K562 (cell line): ENCODE measurements at regions not wholly inside any gene's neighbourhood (a gene's known extent, or its start where the extent isn't known, plus 50 kb on each side); places are given as distances from the start of the nearest gene placed in this dataset.

Experiments
- ATAC-seq: fragments of 200-7000 bp; cut with Tn5 transposase; 3 replicates; pipeline ENCODE4 v1.9.1; 2020; ENCODE audit warnings: moderate library complexity
- BruUV-seq: library from RNA; stranded (reverse); fragments of 400-500 nt; replicated peaks from 2 replicates; lab custom pipeline; 2021; lab: Mats Ljungman, UMichigan
- CTCF ChIA-PET: fragments of 300-600 bp; formaldehyde crosslinking; extraction: SDS; loops from one replicate; lab custom pipeline; 2021; ENCODE audit warnings: low intra/inter-chr PET ratio; lab: Yijun Ruan, JAX
- POLR2A ChIA-PET: fragments of 300-600, 350-650 bp; sonication (Branson Sonifier 250); formaldehyde crosslinking; extraction: SDS; loops from one replicate; lab custom pipeline; 2021; ENCODE audit warnings: antibody characterized with exemption, inconsistent platforms; lab: Yijun Ruan, JAX
- DNase-seq, 4 experiments: peaks; one replicate each; pipeline versions ENCODE4 v3.0.0 to v3.0.0-alpha.2; 2011 to 2018; ENCODE audit warnings: low spot score in 3 of 4, mixed read lengths in 3 of 4; ENCODE audit errors: extremely low read depth in 1 of 4
- FAIRE-seq: peaks from 2 replicates; lab custom pipeline; 2011; peaks lifted over from hg19 to GRCh38; lab: Jason Lieb, UNC
- H2AFZ ChIP-seq: 2 replicates; pipeline ENCODE4 v1.6.0; 2011; ENCODE audit warnings: low read depth, low read length, control low read depth, inconsistent platforms
- H3K27ac ChIP-seq: fragments of 200-600 bp; 3 replicates; pipeline ENCODE4 v1.8.0; 2011; ENCODE audit warnings: low read depth, mild to moderate bottlenecking, control low read depth, inconsistent platforms, low read length, moderate library complexity, mixed read lengths; ENCODE audit errors: extremely low read depth
- H3K27me3 ChIP-seq, 2 experiments: fragments of 300-600 bp in 1 of 2; 2 replicates in 1 of 2; 3 replicates in 1 of 2; pipeline versions ENCODE4 v1.6.0 to v1.8.0; 2011; ENCODE audit warnings: inconsistent platforms in 2 of 2, low read length in 2 of 2, mild to moderate bottlenecking in 1 of 2, mixed read lengths in 1 of 2, moderate library complexity in 1 of 2; ENCODE audit not compliant: control insufficient read depth in 2 of 2, insufficient read depth in 2 of 2
- H3K36me3 ChIP-seq: fragments of 300-600 bp; 3 replicates; pipeline ENCODE4 v1.8.0; 2011; ENCODE audit warnings: mild to moderate bottlenecking, low read length, inconsistent platforms; ENCODE audit not compliant: control insufficient read depth, insufficient read depth
- H3K4me1 ChIP-seq, 2 experiments: fragments of 200-600 bp in 1 of 2; replicated peaks in 1 of 2; 2 replicates in 1 of 2; 3 replicates in 1 of 2; pipeline versions ENCODE4 v1.5.1 to v1.8.0; 2011; ENCODE audit warnings: inconsistent platforms in 2 of 2, low read length in 2 of 2, mild to moderate bottlenecking in 1 of 2, mixed read lengths in 1 of 2, moderate library complexity in 1 of 2; ENCODE audit not compliant: control insufficient read depth in 2 of 2, insufficient read depth in 2 of 2
- H3K4me2 ChIP-seq: 2 replicates; pipeline ENCODE4 v1.6.1; 2011; ENCODE audit warnings: low read length, control low read depth, inconsistent platforms, mixed read lengths; ENCODE audit not compliant: insufficient read depth
- H3K4me3 ChIP-seq: fragments of 200-600 bp; sonication (generic), shearing (Covaris generic); 2 replicates; pipeline ENCODE4 v1.5.1; 2016; ENCODE audit warnings: control low read depth, inconsistent platforms
- H3K79me2 ChIP-seq: fragments of 200-600 bp; 3 replicates; pipeline ENCODE4 v1.8.0; 2011; ENCODE audit warnings: low read length, inconsistent platforms; ENCODE audit not compliant: control insufficient read depth, insufficient read depth
- H3K9ac ChIP-seq, 2 experiments: 2 replicates each; pipeline versions ENCODE4 v1.6.0 to v1.6.1; 2011; ENCODE audit warnings: low read depth in 2 of 2, low read length in 2 of 2, control low read depth in 1 of 2, inconsistent platforms in 1 of 2, mild to moderate bottlenecking in 1 of 2, mixed read lengths in 1 of 2; ENCODE audit not compliant: insufficient read depth in 1 of 2
- H3K9me1 ChIP-seq: one replicate; pipeline ENCODE4 v1.6.0; 2011; ENCODE audit warnings: inconsistent platforms, mild to moderate bottlenecking, low read length, moderate library complexity; ENCODE audit not compliant: control insufficient read depth, insufficient read depth
- H3K9me3 ChIP-seq: replicated peaks from 2 replicates; pipeline ENCODE4 v1.5.1; 2011; ENCODE audit warnings: low read depth, low read length, inconsistent platforms; ENCODE audit not compliant: control insufficient read depth, insufficient read depth
- H4K20me1 ChIP-seq: replicated peaks from 2 replicates; pipeline ENCODE4 v1.6.1; 2011; ENCODE audit warnings: low read length, inconsistent platforms, mixed read lengths; ENCODE audit not compliant: control insufficient read depth, insufficient read depth
- BCL6 ChIP-seq: fragments of 250-450 bp; sonication (Bioruptor Pico); IDR thresholded peaks from 2 replicates; pipeline ENCODE4 v1.4.0; 2020
- BRCA1 ChIP-seq, 2 experiments: fragments of 450-650 bp in 1 of 2; sonication (generic) in 1 of 2; formaldehyde crosslinking in 1 of 2; IDR thresholded peaks; 2 replicates each; pipeline versions ENCODE4 v1.5.0 to v1.6.1; 2017 to 2020; ENCODE audit warnings: mild to moderate bottlenecking in 1 of 2, missing genetic modification reagents in 1 of 2
- DACH1 ChIP-seq: fragments of 450-650 bp; IDR thresholded peaks from 2 replicates; pipeline ENCODE4 v1.6.1; 2018; ENCODE audit not compliant: partially characterized antibody
- DPF2 ChIP-seq: fragments of 450-650 bp; IDR thresholded peaks from 2 replicates; pipeline ENCODE4 v1.6.1; 2016
- MCM5 ChIP-seq: fragments of 450-650 bp; IDR thresholded peaks from 2 replicates; pipeline ENCODE4 v1.6.1; 2016; ENCODE audit warnings: low read depth
- MTA1 ChIP-seq: fragments of 450-650 bp; IDR thresholded peaks from 2 replicates; pipeline ENCODE4 v1.6.1; 2017; ENCODE audit warnings: borderline replicate concordance
- RFX1 ChIP-seq: fragments of 450-650 bp; IDR thresholded peaks from 2 replicates; pipeline ENCODE4 v1.6.1; 2016; ENCODE audit warnings: mild to moderate bottlenecking, moderate library complexity
- RUNX1 ChIP-seq: sonication (generic); IDR thresholded peaks from 2 replicates; pipeline ENCODE4 v1.6.1; 2016; ENCODE audit warnings: antibody characterized with exemption, low read depth
- SMAD1 ChIP-seq: fragments of 150-350 bp; IDR thresholded peaks from 2 replicates; pipeline ENCODE4 v1.6.1; 2014; ENCODE audit warnings: low read length, low read depth; ENCODE audit not compliant: partially characterized antibody
- TAL1 ChIP-seq: fragments of 450-650 bp; IDR thresholded peaks from 2 replicates; pipeline ENCODE4 v1.6.1; 2016; ENCODE audit warnings: mild to moderate bottlenecking
- YBX1 ChIP-seq: fragments of 450-650 bp; IDR thresholded peaks from 2 replicates; pipeline ENCODE4 v1.7.1; 2016; ENCODE audit warnings: mild to moderate bottlenecking
- ZBTB8A ChIP-seq: fragments of 450-650 bp; IDR thresholded peaks from 2 replicates; pipeline ENCODE4 v1.6.1; 2018; ENCODE audit warnings: mild to moderate bottlenecking, moderate library complexity; ENCODE audit not compliant: partially characterized antibody
- ZC3H11A ChIP-seq: IDR thresholded peaks from 2 replicates; pipeline ENCODE4 v1.6.1; 2012; ENCODE audit warnings: low read depth, low read length, improper control_type of control experiment
- ZNF561 ChIP-seq: fragments of 450-650 bp; formaldehyde crosslinking; conservative IDR thresholded peaks from 2 replicates; pipeline ENCODE4 v1.4.0; 2020; ENCODE audit warnings: mild to moderate bottlenecking, moderate library complexity
- ZNF785 ChIP-seq: fragments of 250-450 bp; sonication (Bioruptor Pico); IDR thresholded peaks from 2 replicates; pipeline ENCODE4 v1.4.0; 2020; ENCODE audit warnings: mild to moderate bottlenecking
- WGBS: fragments of 100-300 bp; shearing (Covaris generic); methylation state at CpG from one replicate; pipeline ENCODE4 v1.1.6; 2016; ENCODE audit warnings: low coverage, mixed read lengths; ENCODE audit not compliant: insufficient coverage; ENCODE audit errors: missing lambda C conversion rate; 5-methylcytosine and 5-hydroxymethylcytosine counted together
- in situ Hi-C: fragments of 300-500 bp; cut with MboI; formaldehyde crosslinking; loops from 4 replicates; pipeline ENCODE4 v1.15.0; 2018; ENCODE audit warnings: inconsistent platforms, mixed read lengths
- intact Hi-C: fragments of 100-400 bp; cut with micrococcal nuclease; formaldehyde crosslinking; loops from 2 replicates; pipeline ENCODE4 v1.14.2; 2022

DNA sequence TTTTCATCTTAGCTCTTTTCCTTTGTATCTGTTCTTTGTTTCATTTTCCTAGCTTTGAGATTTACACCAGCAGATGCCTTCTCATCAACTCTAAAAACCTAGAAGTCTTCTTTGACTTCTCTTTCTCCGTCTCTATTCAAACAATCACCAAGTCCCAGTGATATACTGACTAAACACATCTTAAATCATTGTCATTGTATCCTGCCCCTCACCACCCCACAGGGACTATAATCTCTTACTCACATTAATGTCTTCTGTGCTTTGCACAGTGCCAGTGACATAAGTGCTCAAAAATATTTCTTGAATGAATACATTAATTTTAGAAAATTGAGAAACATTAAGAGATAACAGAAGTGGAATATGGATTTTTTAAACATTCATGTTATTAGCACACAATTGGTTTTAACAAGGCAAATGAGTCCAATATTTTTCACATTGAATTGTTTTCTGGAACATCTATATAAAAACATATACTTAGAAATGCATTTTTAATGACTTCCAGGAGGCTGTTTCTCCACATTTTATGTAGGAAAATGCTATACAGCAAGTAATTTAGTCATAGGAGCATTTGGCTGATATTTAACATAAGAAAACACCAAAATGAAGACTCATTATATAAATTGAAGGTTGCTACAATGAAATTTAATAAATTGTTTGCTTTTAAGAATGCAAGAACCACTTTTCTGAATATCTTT, 472.8 kb upstream of the PRICKLE1 start:
- no peak overlapping the region for H2AFZ ChIP-seq
- ChIA-PET POLR2A (no interaction called here), CTCF (interaction anchor here (0.6 kb wide), 1 partner anchor 730 kb away, joined by 3 read pairs; no protein-coding TSS in a partner anchor)
- 0% methylated on average over 1 of the region's 1 CpG for WGBS
- no peaks in the 10 kb centered on the region for H3K27me3 ChIP-seq
- no peaks in the 10 kb centered on the region for H3K9me3 ChIP-seq
- H3K36me3 ChIP-seq = no peaks in the 10 kb centered on the region
- ATAC-seq = no peak
- intact Hi-C loops = no loop called here
- H3K79me2 ChIP-seq = no peaks in the 10 kb centered on the region
- H3K4me2 ChIP-seq = no peak overlapping the region
- no peak overlapping the region for H3K9ac ChIP-seq
- TF ChIP-seq SMAD1 (no peak), MTA1 (no peak), ZNF561 (CRISPR knock-in tag) (no peak), DACH1 (no peak), BRCA1 (IDR thresholded peaks at IDR 0.05) (no peak), BRCA1 (CRISPR knock-in tag; IDR thresholded peaks at IDR 0.05) (no peak), DPF2 (no peak), RFX1 (no peak), ZC3H11A (no peak), BCL6 (CRISPR knock-in tag) (no peak), RUNX1 (no peak), ZBTB8A (no peak), YBX1 (no peak), ZNF785 (no peak), TAL1 (no peak), MCM5 (no peak)
- no peak for DNase-seq
- no peaks in the 10 kb centered on the region for H3K9me1 ChIP-seq
- no peak overlapping the region for H3K4me3 ChIP-seq
- BruUV-seq = no TSS peak
- H3K27ac ChIP-seq = no peak overlapping the region
- in situ Hi-C loops = no loop called here
- H3K4me1 ChIP-seq = no peaks in the 10 kb centered on the region
- no peaks in the 10 kb centered on the region for H4K20me1 ChIP-seq
- FAIRE-seq = no peak
